A673 (cell line): ENCODE measurements at regions not wholly inside any gene's neighbourhood (a gene's known extent, or its start where the extent isn't known, plus 50 kb on each side); places are given as distances from the start of the nearest gene placed in this dataset.

ENCODE experiments used
- CTCF ChIP-seq: fragments of 300-800, 200-600 bp; sonication (generic); conservative IDR thresholded peaks from 2 replicates; pipeline ENCODE4 v1.5.1; 2017; ENCODE audit warnings: low read depth, mild to moderate bottlenecking, antibody characterized with exemption, low read length, moderate library complexity, mixed read lengths
- EZH2 ChIP-seq: fragments of 200-600 bp; sonication (generic); IDR thresholded peaks from 2 replicates; pipeline ENCODE4 v1.6.1; 2017; ENCODE audit warnings: borderline replicate concordance, low read depth, mild to moderate bottlenecking, mixed read lengths, antibody characterized with exemption, low read length; ENCODE audit not compliant: poor library complexity, severe bottlenecking

- no peak for TF ChIP-seq CTCF
- TF ChIP-seq EZH2, result no peak
Measured at GRCh38 chr11:116693102-116693570, 79.7 kb downstream of the BUD13 start.
